ENCODE measurements at regions not wholly inside any gene's neighbourhood (a gene's known extent, or its start where the extent isn't known, plus 50 kb on each side); places are given as distances from the start of the nearest gene placed in this dataset.

DNA sequence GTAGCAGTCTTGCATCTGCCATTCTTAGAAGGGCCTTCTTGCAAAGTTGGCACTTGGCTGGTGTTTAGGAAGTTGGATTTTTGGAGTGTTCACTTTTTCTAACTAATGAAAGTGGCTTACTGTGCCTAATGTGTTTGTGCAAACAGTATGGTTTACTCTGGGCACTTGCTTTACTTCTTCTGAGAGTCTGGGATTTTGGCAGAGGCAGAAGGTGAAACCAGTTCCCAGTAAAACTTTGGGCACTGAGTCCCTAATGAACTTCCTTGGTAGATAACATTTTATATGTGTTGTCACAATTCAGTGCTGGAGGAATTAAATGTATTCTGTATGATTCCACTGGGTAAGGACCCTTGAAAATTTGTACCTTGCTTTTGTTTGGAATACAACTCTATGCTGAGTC, 155.7 kb downstream of the FAM170A start:
- Histone ChIP-seq H3K27me3 (ENCODE audit: insufficient read depth, low read depth, severe bottlenecking) (no peaks in the 10 kb centered on the region), H3K4me3 (ENCODE audit: low read depth, low read length) (no peak overlapping the region), H3K27ac (no peak overlapping the region), H3K36me3 (no peaks in the 10 kb centered on the region), H3K9me3 (ENCODE audit: severe bottlenecking) (no peaks in the 10 kb centered on the region)
- no peak for DNase-seq
- TF ChIP-seq, protein P1, sequence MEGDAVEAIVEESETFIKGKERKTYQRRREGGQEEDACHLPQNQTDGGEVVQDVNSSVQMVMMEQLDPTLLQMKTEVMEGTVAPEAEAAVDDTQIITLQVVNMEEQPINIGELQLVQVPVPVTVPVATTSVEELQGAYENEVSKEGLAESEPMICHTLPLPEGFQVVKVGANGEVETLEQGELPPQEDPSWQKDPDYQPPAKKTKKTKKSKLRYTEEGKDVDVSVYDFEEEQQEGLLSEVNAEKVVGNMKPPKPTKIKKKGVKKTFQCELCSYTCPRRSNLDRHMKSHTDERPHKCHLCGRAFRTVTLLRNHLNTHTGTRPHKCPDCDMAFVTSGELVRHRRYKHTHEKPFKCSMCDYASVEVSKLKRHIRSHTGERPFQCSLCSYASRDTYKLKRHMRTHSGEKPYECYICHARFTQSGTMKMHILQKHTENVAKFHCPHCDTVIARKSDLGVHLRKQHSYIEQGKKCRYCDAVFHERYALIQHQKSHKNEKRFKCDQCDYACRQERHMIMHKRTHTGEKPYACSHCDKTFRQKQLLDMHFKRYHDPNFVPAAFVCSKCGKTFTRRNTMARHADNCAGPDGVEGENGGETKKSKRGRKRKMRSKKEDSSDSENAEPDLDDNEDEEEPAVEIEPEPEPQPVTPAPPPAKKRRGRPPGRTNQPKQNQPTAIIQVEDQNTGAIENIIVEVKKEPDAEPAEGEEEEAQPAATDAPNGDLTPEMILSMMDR (IDR thresholded peaks at IDR 0.05; ENCODE audit: low read depth, low read length): no peak

DNA sequence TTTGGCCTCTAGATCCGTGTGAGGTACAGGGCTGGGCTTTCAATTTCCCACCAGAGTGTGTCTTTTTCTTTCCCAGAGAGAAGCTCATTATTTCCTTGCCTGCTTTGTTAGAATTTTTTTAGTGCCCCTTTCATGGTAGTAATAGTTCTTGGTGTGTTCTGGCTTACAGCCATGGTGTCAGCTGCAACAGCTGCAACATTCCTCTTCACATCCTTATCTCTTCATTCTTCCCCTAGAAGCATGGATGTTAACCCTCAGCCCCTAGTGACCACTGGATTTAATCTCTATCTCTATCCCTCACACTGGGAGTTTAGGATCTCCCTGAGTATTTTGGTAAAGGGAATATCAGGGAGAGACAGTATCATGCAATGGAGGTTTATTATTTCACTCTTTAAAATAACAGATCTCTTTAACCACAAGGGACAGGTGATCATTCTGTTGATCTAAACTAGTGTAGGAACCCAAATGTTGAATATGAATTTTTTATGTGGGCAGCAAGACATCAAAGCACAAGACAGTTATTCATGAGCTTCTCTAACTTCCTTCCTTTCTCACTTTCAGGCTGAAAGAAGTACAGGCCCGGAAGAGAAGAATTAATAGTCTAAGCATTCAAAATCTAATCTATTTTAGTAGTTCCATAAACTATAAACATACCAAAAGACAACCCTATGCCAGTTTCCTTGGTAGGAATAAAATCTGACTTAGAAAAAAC, 160.2 kb downstream of the FAM170A start:
- Histone ChIP-seq H3K27ac (no peak overlapping the region), H3K9me3 (ENCODE audit: severe bottlenecking) (no peaks in the 10 kb centered on the region), H3K36me3 (no peaks in the 10 kb centered on the region), H3K27me3 (ENCODE audit: insufficient read depth, low read depth, severe bottlenecking) (no peaks in the 10 kb centered on the region), H3K4me3 (ENCODE audit: low read depth, low read length) (no peak overlapping the region)
- DNase-seq: no peak
- TF ChIP-seq, protein P1 (IDR thresholded peaks at IDR 0.05; ENCODE audit: low read depth, low read length): no peak

DNA sequence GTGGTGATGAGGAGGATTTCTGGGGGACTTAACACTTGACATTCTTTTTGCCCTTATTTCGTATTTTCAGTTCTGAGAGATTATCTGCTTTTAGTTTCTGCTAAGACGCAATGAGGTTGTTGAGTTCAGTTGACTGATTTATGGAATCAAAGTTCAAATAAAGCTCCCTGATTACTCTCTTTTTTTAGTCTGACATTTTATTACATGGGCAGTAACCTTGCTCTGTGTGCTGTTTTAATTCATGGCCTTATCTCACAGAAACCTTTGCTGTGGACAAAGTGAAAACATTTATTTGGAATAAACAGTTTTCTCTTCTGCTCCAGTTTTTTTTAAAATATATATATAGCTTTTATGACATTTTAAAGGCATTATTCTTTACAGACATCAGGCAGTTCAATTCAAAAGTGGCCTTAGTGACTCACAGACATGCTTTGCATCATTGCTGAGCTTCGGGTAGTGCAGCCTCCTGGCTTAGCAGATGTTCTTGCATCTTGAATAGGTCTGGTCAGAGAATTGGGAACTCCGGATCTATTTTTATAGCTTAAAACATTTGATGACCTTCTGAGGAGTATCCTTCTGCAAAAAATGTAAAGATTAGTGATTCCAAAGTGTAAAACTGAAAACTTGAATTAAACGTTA, 162.9 kb downstream of the FAM170A start:
- no peak for DNase-seq
- Histone ChIP-seq H3K9me3 (ENCODE audit: severe bottlenecking) (no peaks in the 10 kb centered on the region), H3K36me3 (no peaks in the 10 kb centered on the region), H3K27me3 (ENCODE audit: insufficient read depth, low read depth, severe bottlenecking) (no peaks in the 10 kb centered on the region), H3K27ac (no peak overlapping the region), H3K4me3 (ENCODE audit: low read depth, low read length) (no peak overlapping the region)
- TF ChIP-seq, protein P1 (IDR thresholded peaks at IDR 0.05; ENCODE audit: low read depth, low read length): no peak

DNA sequence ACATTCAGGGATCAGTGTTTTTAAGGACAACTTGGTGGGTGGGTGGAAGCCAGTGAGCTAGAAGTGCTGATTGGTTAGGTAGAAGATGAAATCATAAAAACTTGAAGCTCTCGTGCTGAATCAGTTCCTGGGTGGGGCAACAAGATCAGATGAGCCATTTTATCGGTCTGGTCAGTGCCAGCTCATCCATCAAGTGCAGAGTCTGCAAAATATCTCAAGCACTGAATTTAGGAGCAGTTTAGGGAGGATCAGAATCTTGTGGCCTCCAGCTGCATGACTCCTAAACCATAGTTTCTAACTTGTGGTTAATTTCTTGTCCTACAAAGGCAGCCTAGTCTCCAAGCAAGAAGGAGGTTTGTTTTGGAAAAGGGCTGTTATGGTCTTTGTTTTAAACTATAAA, 166.4 kb downstream of the FAM170A start:
- no peaks in the 10 kb centered on the region for H3K36me3 ChIP-seq
- no peaks in the 10 kb centered on the region for H3K27me3 ChIP-seq (ENCODE audit: insufficient read depth, low read depth, severe bottlenecking)
- no peak for DNase-seq
- H3K27ac ChIP-seq: no peak overlapping the region
- H3K4me3 ChIP-seq (ENCODE audit: low read depth, low read length): no peak overlapping the region
- TF ChIP-seq, protein P1 (IDR thresholded peaks at IDR 0.05; ENCODE audit: low read depth, low read length): no peak
- no peaks in the 10 kb centered on the region for H3K9me3 ChIP-seq (ENCODE audit: severe bottlenecking)

DNA sequence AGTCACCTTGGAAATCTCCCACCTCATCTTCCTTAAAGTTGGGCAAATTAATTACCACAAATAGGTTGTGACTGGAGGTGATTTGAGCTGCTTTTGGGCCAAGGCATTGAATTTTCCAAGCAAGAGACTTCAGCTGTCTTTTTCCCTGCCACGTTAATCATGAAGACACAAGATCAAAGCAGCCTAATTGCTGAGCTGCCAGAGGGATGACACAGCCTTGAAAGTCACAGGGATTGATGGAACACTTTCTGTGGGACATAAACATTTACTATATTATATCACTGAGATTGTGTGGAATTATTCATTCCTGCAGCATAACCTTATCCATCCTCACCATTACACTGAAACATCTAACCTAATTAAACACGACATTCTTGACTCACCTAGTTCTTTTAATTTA, 172.2 kb downstream of the FAM170A start:
- H3K36me3 ChIP-seq: no peaks in the 10 kb centered on the region
- H3K9me3 ChIP-seq (ENCODE audit: severe bottlenecking): no peaks in the 10 kb centered on the region
- H3K27ac ChIP-seq: no peak overlapping the region
- TF ChIP-seq, protein P1 (IDR thresholded peaks at IDR 0.05; ENCODE audit: low read depth, low read length): no peak
- DNase-seq: no peak
- H3K4me3 ChIP-seq (ENCODE audit: low read depth, low read length): no peak overlapping the region
- H3K27me3 ChIP-seq (ENCODE audit: insufficient read depth, low read depth, severe bottlenecking): no peaks in the 10 kb centered on the region

Data from WERI-Rb-1 (cell line).